GM18861 (cell line): ENCODE measurements at regions not wholly inside any gene's neighbourhood (a gene's known extent, or its start where the extent isn't known, plus 50 kb on each side); places are given as distances from the start of the nearest gene placed in this dataset.

ENCODE experiments used
- ATAC-seq: cut with Tn5 transposase; IDR thresholded peaks from one replicate; pipeline ENCODE4 v1.9.1; 2021; ENCODE audit not compliant: unreplicated experiment

- no peak for ATAC-seq
Measured at GRCh38 chr13:39232401-39232980, 194.2 kb downstream of the NHLRC3 start.

GRCh38 chr13:39232999-39233398 lies 194.7 kb downstream of the NHLRC3 start:
- ATAC-seq: no peak

GRCh38 chr13:39233519-39233918 lies 195.3 kb downstream of the NHLRC3 start:
- ATAC-seq: no peak

GRCh38 chr13:39244561-39245230 lies 206.4 kb downstream of the NHLRC3 start:
- ATAC-seq: no peak

GRCh38 chr13:39245688-39246087 lies 207.4 kb downstream of the NHLRC3 start:
- ATAC-seq: no peak

- no peak for ATAC-seq
Measured at GRCh38 chr13:39249982-39250381, 211.7 kb downstream of the NHLRC3 start.

- ATAC-seq: no peak
Measured at GRCh38 chr13:39250440-39250839, 212.2 kb downstream of the NHLRC3 start.

- no peak for ATAC-seq
Measured at GRCh38 chr13:39251340-39251739, 213.1 kb downstream of the NHLRC3 start.

GRCh38 chr13:39253774-39254173 lies 215.5 kb downstream of the NHLRC3 start:
- no peak for ATAC-seq

GRCh38 chr13:39254601-39255000 lies 216.3 kb downstream of the NHLRC3 start:
- no peak for ATAC-seq

GRCh38 chr13:39257642-39258041 lies 219.4 kb downstream of the NHLRC3 start:
- no peak for ATAC-seq

- no peak for ATAC-seq
Measured at GRCh38 chr13:39259371-39260140, 221.3 kb downstream of the NHLRC3 start.

GRCh38 chr13:39263033-39263432 lies 224.8 kb downstream of the NHLRC3 start:
- ATAC-seq: peak; percentile 74

GRCh38 chr13:39263531-39263930 lies 225.3 kb downstream of the NHLRC3 start:
- ATAC-seq: no peak

GRCh38 chr13:39266426-39266825 lies 228.2 kb downstream of the NHLRC3 start:
- ATAC-seq: no peak

GRCh38 chr13:39268398-39268797 lies 230.1 kb downstream of the NHLRC3 start:
- no peak for ATAC-seq

GRCh38 chr13:39269004-39269403 lies 230.7 kb downstream of the NHLRC3 start:
- ATAC-seq: no peak

GRCh38 chr13:39269411-39269810 lies 231.2 kb downstream of the NHLRC3 start:
- no peak for ATAC-seq

GRCh38 chr13:39272994-39273393 lies 234.7 kb downstream of the NHLRC3 start:
- no peak for ATAC-seq

GRCh38 chr13:39273953-39274738 lies 235.9 kb downstream of the NHLRC3 start:
- ATAC-seq: no peak

GRCh38 chr13:39274739-39275325 lies 236.6 kb downstream of the NHLRC3 start:
- ATAC-seq: no peak
